WTC11 (cell line): ENCODE measurements at regions not wholly inside any gene's neighbourhood (a gene's known extent, or its start where the extent isn't known, plus 50 kb on each side); places are given as distances from the start of the nearest gene placed in this dataset.

Source experiments
- ATAC-seq: fragments of 200-7000 bp; cut with Tn5 transposase; 2 replicates; pipeline ENCODE4 v1.10.0; 2021; ENCODE audit warnings: mild to moderate bottlenecking, moderate library complexity
- CTCF ChIA-PET: fragments of 300-600 bp; sonication (Branson Sonifier 250); formaldehyde crosslinking; loops from one replicate; lab custom pipeline; 2021; ENCODE audit warnings: antibody characterized with exemption; lab: Charles Lee
- POLR2A ChIA-PET: fragments of 350-600 bp; sonication (Branson Sonifier 250); formaldehyde crosslinking; loops from one replicate; lab custom pipeline; 2021; ENCODE audit warnings: antibody characterized with exemption; lab: Charles Lee
- DNase-seq: peaks from one replicate; pipeline ENCODE4 v3.0.0; 2021; ENCODE audit warnings: low spot score
- H3K27ac Mint-ChIP-seq: 2 replicates; pipeline ENCODE4 v1.8.0; 2021; ENCODE audit warnings: mixed read lengths
- H3K27me3 Mint-ChIP-seq: 2 replicates; pipeline ENCODE4 v1.8.0; 2021; ENCODE audit warnings: low read depth, mild to moderate bottlenecking, moderate library complexity, mixed read lengths
- H3K36me3 Mint-ChIP-seq: 2 replicates; pipeline ENCODE4 v1.8.0; 2021; ENCODE audit warnings: mixed read lengths
- H3K4me1 Mint-ChIP-seq: 2 replicates; pipeline ENCODE4 v1.8.0; 2022; ENCODE audit warnings: mixed read lengths
- H3K4me3 Mint-ChIP-seq: 2 replicates; pipeline ENCODE4 v1.8.0; 2021; ENCODE audit warnings: mild to moderate bottlenecking, moderate library complexity, mixed read lengths
- H3K9me3 Mint-ChIP-seq: 2 replicates; pipeline ENCODE4 v1.8.0; 2021; ENCODE audit warnings: mixed read lengths
- CREB1 ChIP-seq: sonication (generic); formaldehyde crosslinking; IDR thresholded peaks from 2 replicates; pipeline ENCODE4 v1.8.0; 2023; ENCODE audit warnings: mild to moderate bottlenecking, missing genetic modification reagents
- CREM ChIP-seq: sonication (generic); formaldehyde crosslinking; IDR thresholded peaks from 2 replicates; pipeline ENCODE4 v1.8.1; 2022; ENCODE audit warnings: mild to moderate bottlenecking, missing genetic modification reagents, moderate library complexity
- ELF4 ChIP-seq: sonication (generic); formaldehyde crosslinking; IDR thresholded peaks from 2 replicates; pipeline ENCODE4 v1.8.1; 2022; ENCODE audit warnings: low read depth, mild to moderate bottlenecking, moderate library complexity, missing genetic modification reagents
- FOXK1 ChIP-seq: sonication (generic); formaldehyde crosslinking; IDR thresholded peaks from 2 replicates; pipeline ENCODE4 v1.8.0; 2022; ENCODE audit warnings: mild to moderate bottlenecking, moderate library complexity, missing genetic modification reagents
- FOXP1 ChIP-seq: sonication (generic); formaldehyde crosslinking; IDR thresholded peaks from 2 replicates; pipeline ENCODE4 v1.8.0; 2022; ENCODE audit warnings: missing genetic modification reagents, mild to moderate bottlenecking, moderate library complexity, borderline replicate concordance
- FOXP4 ChIP-seq: sonication (generic); formaldehyde crosslinking; IDR thresholded peaks from 2 replicates; pipeline ENCODE4 v1.8.0; 2022; ENCODE audit warnings: mild to moderate bottlenecking, missing genetic modification reagents
- GTF2I ChIP-seq: fragments of 250-450 bp; sonication (Bioruptor Pico); conservative IDR thresholded peaks from 2 replicates; pipeline ENCODE4 v1.4.0; 2021; ENCODE audit warnings: mild to moderate bottlenecking
- KAT7 ChIP-seq: sonication (generic); formaldehyde crosslinking; IDR thresholded peaks from 2 replicates; pipeline ENCODE4 v1.8.1; 2023; ENCODE audit warnings: missing genetic modification reagents, mild to moderate bottlenecking, borderline replicate concordance
- MAX ChIP-seq: sonication (generic); formaldehyde crosslinking; IDR thresholded peaks from 2 replicates; pipeline ENCODE4 v1.8.0; 2022; ENCODE audit warnings: mild to moderate bottlenecking, missing genetic modification reagents
- MXD4 ChIP-seq: fragments of 250-450 bp; sonication (Bioruptor Pico); IDR thresholded peaks from 2 replicates; pipeline ENCODE4 v1.8.0; 2021; ENCODE audit warnings: mild to moderate bottlenecking, moderate library complexity, borderline replicate concordance
- NR1H2 ChIP-seq: sonication (generic); formaldehyde crosslinking; IDR thresholded peaks from 2 replicates; pipeline ENCODE4 v1.9.0; 2021; ENCODE audit warnings: mild to moderate bottlenecking, moderate library complexity, missing genetic modification reagents
- NR2C2 ChIP-seq: sonication (generic); formaldehyde crosslinking; IDR thresholded peaks from 2 replicates; pipeline ENCODE4 v1.8.0; 2022; ENCODE audit warnings: mild to moderate bottlenecking, missing genetic modification reagents
- NR3C1 ChIP-seq: sonication (generic); formaldehyde crosslinking; conservative IDR thresholded peaks from 2 replicates; pipeline ENCODE4 v1.8.1; 2023; ENCODE audit warnings: low read depth, mild to moderate bottlenecking, missing genetic modification reagents
- PRRX2 ChIP-seq: fragments of 250-450 bp; sonication (Bioruptor Pico); IDR thresholded peaks from 2 replicates; pipeline ENCODE4 v1.8.0; 2021; ENCODE audit warnings: mild to moderate bottlenecking
- SOX15 ChIP-seq: fragments of 250-450 bp; sonication (Bioruptor Pico); IDR thresholded peaks from 2 replicates; pipeline ENCODE4 v1.9.0; 2021; ENCODE audit warnings: mild to moderate bottlenecking
- TEAD4 ChIP-seq: sonication (generic); formaldehyde crosslinking; IDR thresholded peaks from 2 replicates; pipeline ENCODE4 v1.8.0; 2022; ENCODE audit warnings: mild to moderate bottlenecking, missing genetic modification reagents
- ZNF121 ChIP-seq: sonication (generic); formaldehyde crosslinking; IDR thresholded peaks from 2 replicates; pipeline ENCODE4 v1.8.0; 2023; ENCODE audit warnings: missing genetic modification reagents
- ZNF138 ChIP-seq: sonication (generic); formaldehyde crosslinking; conservative IDR thresholded peaks from 2 replicates; pipeline ENCODE4 v1.8.1; 2022; ENCODE audit warnings: mild to moderate bottlenecking, moderate library complexity, missing genetic modification reagents
- ZNF263 ChIP-seq: sonication (generic); formaldehyde crosslinking; IDR thresholded peaks from 2 replicates; pipeline ENCODE4 v1.8.1; 2022; ENCODE audit warnings: low read depth, mild to moderate bottlenecking, moderate library complexity, missing genetic modification reagents
- ZNF317 ChIP-seq: sonication (generic); formaldehyde crosslinking; IDR thresholded peaks from 2 replicates; pipeline ENCODE4 v1.8.1; 2023; ENCODE audit warnings: low read depth, mild to moderate bottlenecking, moderate library complexity, missing genetic modification reagents, borderline replicate concordance
- TF ChIP-seq, protein P1 (sequence below): sonication (generic); formaldehyde crosslinking; IDR thresholded peaks from 2 replicates; pipeline ENCODE4 v1.8.1; 2023; ENCODE audit warnings: mild to moderate bottlenecking, missing genetic modification reagents
- TF ChIP-seq, protein P2 (sequence below): fragments of 250-450 bp; sonication (Bioruptor Pico); IDR thresholded peaks from 2 replicates; pipeline ENCODE4 v1.9.0; 2021; ENCODE audit warnings: moderate library complexity, mild to moderate bottlenecking, inconsistent platforms, borderline replicate concordance
- TF ChIP-seq, protein P3 (sequence below): sonication (generic); formaldehyde crosslinking; IDR thresholded peaks from 2 replicates; pipeline ENCODE4 v1.8.0; 2023; ENCODE audit warnings: missing genetic modification reagents
- TF ChIP-seq, protein P4 (sequence below): sonication (generic); formaldehyde crosslinking; IDR thresholded peaks from 2 replicates; pipeline ENCODE4 v1.8.1; 2022; ENCODE audit warnings: low read depth, missing genetic modification reagents, borderline replicate concordance
- TF ChIP-seq, protein P5 (sequence below): fragments of 250-450 bp; sonication (Bioruptor Pico); conservative IDR thresholded peaks from 2 replicates; pipeline ENCODE4 v1.9.0; 2021; ENCODE audit warnings: mild to moderate bottlenecking

DNA sequence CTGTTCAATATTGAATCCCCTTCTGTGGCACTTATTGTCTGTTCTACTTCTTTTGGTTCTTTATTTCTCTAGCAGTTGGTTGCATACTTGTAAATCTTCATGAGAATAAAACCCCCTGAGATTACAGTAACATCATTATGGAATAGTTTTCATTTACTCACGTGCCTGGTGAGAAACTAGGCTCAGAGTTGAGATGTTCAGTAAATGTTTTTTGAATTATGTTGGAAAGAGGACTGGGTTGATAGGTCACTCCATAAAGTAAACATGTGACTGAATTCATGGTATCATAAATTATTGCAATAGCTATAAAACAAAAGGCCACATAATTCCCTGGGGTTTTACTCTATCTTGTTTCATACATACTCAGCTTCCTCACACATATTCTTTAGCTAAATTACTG, 174.2 kb upstream of the C9orf72 start:
- POLR2A ChIA-PET = no interaction called here
- TF ChIP-seq, protein P1, sequence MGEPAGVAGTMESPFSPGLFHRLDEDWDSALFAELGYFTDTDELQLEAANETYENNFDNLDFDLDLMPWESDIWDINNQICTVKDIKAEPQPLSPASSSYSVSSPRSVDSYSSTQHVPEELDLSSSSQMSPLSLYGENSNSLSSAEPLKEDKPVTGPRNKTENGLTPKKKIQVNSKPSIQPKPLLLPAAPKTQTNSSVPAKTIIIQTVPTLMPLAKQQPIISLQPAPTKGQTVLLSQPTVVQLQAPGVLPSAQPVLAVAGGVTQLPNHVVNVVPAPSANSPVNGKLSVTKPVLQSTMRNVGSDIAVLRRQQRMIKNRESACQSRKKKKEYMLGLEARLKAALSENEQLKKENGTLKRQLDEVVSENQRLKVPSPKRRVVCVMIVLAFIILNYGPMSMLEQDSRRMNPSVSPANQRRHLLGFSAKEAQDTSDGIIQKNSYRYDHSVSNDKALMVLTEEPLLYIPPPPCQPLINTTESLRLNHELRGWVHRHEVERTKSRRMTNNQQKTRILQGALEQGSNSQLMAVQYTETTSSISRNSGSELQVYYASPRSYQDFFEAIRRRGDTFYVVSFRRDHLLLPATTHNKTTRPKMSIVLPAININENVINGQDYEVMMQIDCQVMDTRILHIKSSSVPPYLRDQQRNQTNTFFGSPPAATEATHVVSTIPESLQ (CRISPR knock-in tag) = no peak
- TF ChIP-seq FOXP1 (no peak), CREB1 (CRISPR knock-in tag) (no peak), ELF4 (CRISPR knock-in tag) (no peak), PRRX2 (no peak), GTF2I (CRISPR knock-in tag) (no peak), CREM (CRISPR knock-in tag) (no peak), MXD4 (no peak), TEAD4 (CRISPR knock-in tag) (no peak), NR1H2 (CRISPR knock-in tag) (no peak), ZNF263 (no peak), MAX (CRISPR knock-in tag) (no peak), ZNF121 (CRISPR knock-in tag) (no peak), KAT7 (CRISPR knock-in tag) (no peak)
- TF ChIP-seq, protein P2, sequence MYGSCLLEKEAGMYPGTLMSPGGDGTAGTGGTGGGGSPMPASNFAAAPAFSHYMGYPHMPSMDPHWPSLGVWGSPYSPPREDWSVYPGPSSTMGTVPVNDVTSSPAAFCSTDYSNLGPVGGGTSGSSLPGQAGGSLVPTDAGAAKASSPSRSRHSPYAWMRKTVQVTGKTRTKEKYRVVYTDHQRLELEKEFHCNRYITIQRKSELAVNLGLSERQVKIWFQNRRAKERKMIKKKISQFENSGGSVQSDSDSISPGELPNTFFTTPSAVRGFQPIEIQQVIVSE = no peak
- TF ChIP-seq, protein P3, sequence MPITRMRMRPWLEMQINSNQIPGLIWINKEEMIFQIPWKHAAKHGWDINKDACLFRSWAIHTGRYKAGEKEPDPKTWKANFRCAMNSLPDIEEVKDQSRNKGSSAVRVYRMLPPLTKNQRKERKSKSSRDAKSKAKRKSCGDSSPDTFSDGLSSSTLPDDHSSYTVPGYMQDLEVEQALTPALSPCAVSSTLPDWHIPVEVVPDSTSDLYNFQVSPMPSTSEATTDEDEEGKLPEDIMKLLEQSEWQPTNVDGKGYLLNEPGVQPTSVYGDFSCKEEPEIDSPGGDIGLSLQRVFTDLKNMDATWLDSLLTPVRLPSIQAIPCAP = no peak
- TF ChIP-seq, protein P4, sequence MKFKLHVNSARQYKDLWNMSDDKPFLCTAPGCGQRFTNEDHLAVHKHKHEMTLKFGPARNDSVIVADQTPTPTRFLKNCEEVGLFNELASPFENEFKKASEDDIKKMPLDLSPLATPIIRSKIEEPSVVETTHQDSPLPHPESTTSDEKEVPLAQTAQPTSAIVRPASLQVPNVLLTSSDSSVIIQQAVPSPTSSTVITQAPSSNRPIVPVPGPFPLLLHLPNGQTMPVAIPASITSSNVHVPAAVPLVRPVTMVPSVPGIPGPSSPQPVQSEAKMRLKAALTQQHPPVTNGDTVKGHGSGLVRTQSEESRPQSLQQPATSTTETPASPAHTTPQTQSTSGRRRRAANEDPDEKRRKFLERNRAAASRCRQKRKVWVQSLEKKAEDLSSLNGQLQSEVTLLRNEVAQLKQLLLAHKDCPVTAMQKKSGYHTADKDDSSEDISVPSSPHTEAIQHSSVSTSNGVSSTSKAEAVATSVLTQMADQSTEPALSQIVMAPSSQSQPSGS (CRISPR knock-in tag) = no peak
- TF ChIP-seq, protein P5, sequence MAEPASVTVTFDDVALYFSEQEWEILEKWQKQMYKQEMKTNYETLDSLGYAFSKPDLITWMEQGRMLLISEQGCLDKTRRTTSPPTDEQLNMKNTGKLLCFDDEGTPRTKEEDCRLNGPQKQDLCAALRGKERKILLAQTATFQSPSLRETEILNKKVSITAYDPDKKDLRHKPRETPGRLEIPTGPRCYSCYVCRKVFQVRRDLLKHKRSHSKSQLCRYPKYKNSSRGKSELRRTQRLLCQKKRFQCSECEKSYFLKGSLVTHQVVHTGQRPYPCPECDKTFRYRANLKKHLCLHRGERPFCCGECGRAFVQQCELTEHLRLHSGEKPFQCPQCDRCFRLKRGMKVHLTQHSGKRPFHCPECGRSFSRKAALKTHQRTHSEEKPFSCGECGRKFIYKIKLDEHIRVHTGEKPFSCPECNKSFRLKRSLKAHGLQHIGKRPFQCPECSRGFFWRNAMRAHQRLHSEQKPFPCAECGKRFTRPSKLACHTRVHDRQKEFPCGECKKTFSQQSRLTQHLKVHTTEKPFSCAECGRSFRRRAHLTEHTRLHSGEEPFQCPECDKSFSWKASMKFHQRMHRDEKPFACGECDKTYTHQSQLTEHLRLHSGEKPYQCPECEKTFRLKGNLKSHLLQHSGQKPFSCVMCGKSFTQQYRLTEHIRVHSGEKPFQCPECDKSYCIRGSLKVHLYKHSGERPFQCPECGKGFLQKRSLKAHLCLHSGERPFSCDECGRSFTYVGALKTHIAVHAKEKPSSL = no peak
- TF ChIP-seq, all 79 proteins: peak for 0
- H3K27me3 Mint-ChIP-seq = no peaks in the 10 kb centered on the region
- H3K36me3 Mint-ChIP-seq = no peaks in the 10 kb centered on the region
- peaks cover 61% of the 10 kb centered on the region for H3K4me1 Mint-ChIP-seq
- CTCF ChIA-PET = interaction anchor here (1.0 kb wide), 1 partner anchor 326 kb away, joined by 3 read pairs; no protein-coding TSS in a partner anchor
- no peak for ATAC-seq
- DNase-seq = no peak
- H3K9me3 Mint-ChIP-seq = peaks cover 11% of the 10 kb centered on the region
- no peak overlapping the region for H3K4me3 Mint-ChIP-seq
- H3K27ac Mint-ChIP-seq = no peak overlapping the region

DNA sequence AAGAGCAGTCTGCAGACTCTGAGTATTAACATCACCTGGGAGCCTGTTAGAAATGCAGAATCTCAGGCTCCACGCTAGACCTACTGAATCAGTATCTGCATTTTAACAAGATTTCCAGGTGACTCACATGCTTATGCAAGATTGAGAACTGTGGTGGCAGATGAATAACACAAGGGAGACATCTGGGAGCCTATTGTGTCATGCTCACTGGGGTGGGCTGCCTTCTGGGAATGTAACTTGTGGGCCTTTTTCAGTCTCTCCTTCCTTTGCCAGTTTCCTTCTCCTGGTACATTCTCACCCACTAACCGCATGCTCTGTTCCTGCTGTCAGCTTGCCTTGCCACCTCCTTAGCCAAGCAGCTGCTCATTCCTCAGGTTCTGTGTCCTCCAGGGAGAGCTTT, 176.6 kb upstream of the C9orf72 start:
- ChIA-PET POLR2A (no interaction called here), CTCF (interaction anchor here (1.4 kb wide), 1 partner anchor 139 kb away, joined by 3 read pairs; no protein-coding TSS in a partner anchor)
- Mint-ChIP-seq H3K4me1 (peaks cover 72% of the 10 kb centered on the region), H3K27ac (peak overlapping the region; percentile 98), H3K9me3 (peaks cover 9% of the 10 kb centered on the region), H3K27me3 (no peaks in the 10 kb centered on the region), H3K4me3 (peak overlapping the region; percentile 16; the same call in 1 of the 2 replicates), H3K36me3 (peaks cover 3% of the 10 kb centered on the region; the same call in 1 of the 2 replicates)
- DNase-seq (peak; percentile 30), ATAC-seq (peak; percentile 90)
- TF ChIP-seq, protein P1 (CRISPR knock-in tag) = no peak
- TF ChIP-seq ZNF317 (CRISPR knock-in tag) (no peak), SOX15 (no peak), ZNF138 (no peak), NR2C2 (CRISPR knock-in tag) (no peak), FOXK1 (CRISPR knock-in tag) (peak; percentile 64; the same call in 1 of the 2 replicates), FOXP4 (CRISPR knock-in tag) (peak; percentile 64; the same call in 1 of the 2 replicates), NR3C1 (CRISPR knock-in tag) (no peak), CREM (CRISPR knock-in tag) (peak; percentile 51; the same call in 1 of the 2 replicates), ZNF121 (CRISPR knock-in tag) (peak; percentile 90), NR1H2 (CRISPR knock-in tag) (no peak), ZNF263 (no peak)
